Astrocyte of the cerebellum (primary cell): ENCODE measurements at regions not wholly inside any gene's neighbourhood (a gene's known extent, or its start where the extent isn't known, plus 50 kb on each side); places are given as distances from the start of the nearest gene placed in this dataset.

Experiments used
- DNase-seq: peaks from one replicate; pipeline ENCODE4 v3.0.0-alpha.2; 2011; ENCODE audit warnings: low read depth
- H3K4me3 ChIP-seq: 2 replicates; pipeline ENCODE4 v1.5.1; 2011; ENCODE audit warnings: mild to moderate bottlenecking, low read depth, low read length, moderate library complexity
- in situ Hi-C: cut with HindIII; loops from 2 replicates; pipeline ENCODE4 v1.10.0; 2017; ENCODE audit warnings: low sequenced_read_pairs
- TF ChIP-seq, protein P1 (sequence below): IDR thresholded peaks from 2 replicates; pipeline ENCODE4 v1.5.1; 2012; ENCODE audit warnings: low read length, low read depth, moderate library complexity, mild to moderate bottlenecking; ENCODE audit errors: missing control alignments

DNA sequence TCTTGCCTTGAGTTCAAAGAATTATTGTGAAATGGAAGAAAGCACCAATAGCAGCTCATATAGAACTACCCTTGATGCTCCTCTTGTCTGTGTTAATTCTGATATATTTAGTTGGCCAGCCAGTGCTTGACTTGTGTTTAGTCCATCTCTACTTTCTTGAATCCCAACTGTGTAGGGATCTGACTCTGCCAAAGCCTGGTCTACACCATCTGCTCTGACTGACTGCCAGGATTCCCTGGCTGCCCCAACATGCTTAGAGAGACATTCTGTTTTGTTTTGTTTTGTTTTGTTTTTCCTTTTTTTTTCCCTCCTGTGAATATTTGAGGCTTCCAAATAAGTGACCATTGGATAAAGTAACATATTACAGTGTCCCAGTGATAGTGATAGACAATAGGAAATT lies 953.7 kb upstream of the MANEA start:
- DNase-seq, result no peak
- TF ChIP-seq, protein P1, sequence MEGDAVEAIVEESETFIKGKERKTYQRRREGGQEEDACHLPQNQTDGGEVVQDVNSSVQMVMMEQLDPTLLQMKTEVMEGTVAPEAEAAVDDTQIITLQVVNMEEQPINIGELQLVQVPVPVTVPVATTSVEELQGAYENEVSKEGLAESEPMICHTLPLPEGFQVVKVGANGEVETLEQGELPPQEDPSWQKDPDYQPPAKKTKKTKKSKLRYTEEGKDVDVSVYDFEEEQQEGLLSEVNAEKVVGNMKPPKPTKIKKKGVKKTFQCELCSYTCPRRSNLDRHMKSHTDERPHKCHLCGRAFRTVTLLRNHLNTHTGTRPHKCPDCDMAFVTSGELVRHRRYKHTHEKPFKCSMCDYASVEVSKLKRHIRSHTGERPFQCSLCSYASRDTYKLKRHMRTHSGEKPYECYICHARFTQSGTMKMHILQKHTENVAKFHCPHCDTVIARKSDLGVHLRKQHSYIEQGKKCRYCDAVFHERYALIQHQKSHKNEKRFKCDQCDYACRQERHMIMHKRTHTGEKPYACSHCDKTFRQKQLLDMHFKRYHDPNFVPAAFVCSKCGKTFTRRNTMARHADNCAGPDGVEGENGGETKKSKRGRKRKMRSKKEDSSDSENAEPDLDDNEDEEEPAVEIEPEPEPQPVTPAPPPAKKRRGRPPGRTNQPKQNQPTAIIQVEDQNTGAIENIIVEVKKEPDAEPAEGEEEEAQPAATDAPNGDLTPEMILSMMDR, result no peak
- in situ Hi-C loops, result no loop called here

DNA sequence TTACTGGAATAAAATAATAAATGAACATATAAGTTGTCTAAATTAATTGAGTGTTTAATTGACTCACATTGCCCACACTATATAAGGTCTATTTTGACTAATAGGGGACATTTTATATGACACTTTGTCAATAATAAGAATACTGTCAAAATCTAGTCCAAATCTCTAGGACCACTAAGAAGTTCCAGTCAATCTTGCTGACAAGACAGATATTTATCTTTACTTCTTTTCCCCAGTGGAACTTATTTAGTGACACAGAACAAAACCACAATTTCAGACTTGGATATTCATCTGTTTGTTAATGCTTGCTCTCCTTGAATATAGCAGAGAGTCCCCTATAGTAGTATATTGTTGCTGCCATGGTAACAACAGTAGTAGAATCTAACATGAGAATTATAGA lies 954.6 kb upstream of the MANEA start:
- in situ Hi-C loops, result no loop called here
- no peak for DNase-seq
- H3K4me3 ChIP-seq, result no peak overlapping the region
- TF ChIP-seq, protein P1, result no peak

More for the DNA sequence above, 953.7 kb upstream of the MANEA start:
- H3K4me3 ChIP-seq, result no peak overlapping the region

DNA sequence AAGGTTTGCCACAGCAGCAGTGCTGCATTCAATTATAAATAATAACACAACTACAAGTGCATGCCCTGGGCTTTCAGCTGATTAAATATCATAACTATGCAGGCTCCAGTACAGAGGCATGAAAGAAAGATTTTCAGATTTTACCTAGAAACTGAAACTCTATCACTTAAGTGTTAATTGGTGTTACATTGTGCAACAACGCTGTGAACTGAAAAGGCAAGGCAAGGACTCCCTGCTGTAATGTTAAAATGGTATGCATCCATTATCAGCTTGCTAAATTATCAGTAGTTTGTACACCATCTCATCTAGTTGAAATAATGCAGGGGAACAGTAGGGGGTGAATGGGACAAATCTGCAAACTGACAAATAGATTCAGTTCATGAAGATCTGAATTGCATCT lies 976.7 kb upstream of the MANEA start:
- in situ Hi-C loops, result no loop called here
- no peak overlapping the region for H3K4me3 ChIP-seq
- TF ChIP-seq, protein P1, result no peak
- no peak for DNase-seq

DNA sequence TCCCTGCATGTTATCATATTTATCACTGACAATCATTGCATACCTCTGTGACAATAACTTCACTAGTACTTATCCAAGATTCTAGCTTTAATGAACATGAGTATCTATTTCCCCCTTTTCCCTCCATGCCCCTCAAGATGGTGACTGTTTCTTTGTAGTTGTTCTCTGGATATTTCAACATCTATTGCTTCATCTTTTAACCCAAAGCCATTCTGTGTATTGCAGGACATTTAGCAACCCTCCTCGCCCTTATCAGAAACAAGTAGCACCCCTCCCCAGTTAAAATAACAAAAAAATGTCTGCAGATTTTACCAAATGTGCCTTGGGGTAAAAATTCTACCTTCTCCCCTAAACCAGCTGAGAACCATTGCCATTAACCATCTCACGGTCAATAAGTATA lies 979.8 kb upstream of the MANEA start:
- in situ Hi-C loops, result no loop called here
- TF ChIP-seq, protein P1, result no peak
- H3K4me3 ChIP-seq, result no peak overlapping the region
- no peak for DNase-seq

DNA sequence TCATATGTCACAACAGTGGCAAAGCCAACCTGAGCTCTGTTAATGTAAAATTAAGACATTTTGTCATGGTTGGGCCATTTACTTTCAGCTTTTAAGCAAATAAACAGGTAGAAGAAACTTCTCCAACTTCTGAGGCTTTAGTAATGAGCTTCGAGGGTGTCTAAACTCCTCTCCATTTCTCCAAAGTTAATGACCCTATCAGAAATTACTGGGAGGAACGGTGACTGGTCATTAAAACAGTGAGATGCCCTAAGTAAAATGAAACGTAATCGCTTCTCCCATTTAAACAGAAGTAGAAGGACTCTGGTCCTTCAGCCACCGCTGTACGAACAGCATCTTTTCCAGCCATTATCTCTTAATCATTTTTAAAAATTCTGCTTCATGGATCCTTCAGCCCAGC lies 986.9 kb upstream of the MANEA start:
- TF ChIP-seq, protein P1, result no peak
- in situ Hi-C loops, result no loop called here

DNA sequence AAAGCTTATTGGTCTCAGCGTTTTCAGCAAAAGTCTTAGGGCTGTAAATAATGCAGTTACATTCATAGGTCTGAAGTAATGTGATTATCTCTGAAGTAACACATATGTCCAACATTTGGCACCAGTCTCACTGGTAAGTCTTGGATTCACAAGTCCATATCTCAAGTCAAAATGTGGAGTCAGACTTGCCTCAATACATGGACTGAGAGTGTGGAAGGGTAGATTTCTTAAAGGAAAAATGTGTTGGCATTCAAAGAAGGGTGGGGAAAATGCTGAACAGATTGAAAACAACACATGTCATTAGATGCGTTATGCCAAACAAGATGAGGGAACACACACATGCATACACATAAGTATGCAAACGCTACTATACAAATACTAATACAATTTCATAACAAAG lies 989.0 kb upstream of the MANEA start:
- in situ Hi-C loops, result no loop called here

More for the DNA sequence above, 986.9 kb upstream of the MANEA start:
- H3K4me3 ChIP-seq, result no peak overlapping the region
- no peak for DNase-seq

More for the DNA sequence above, 989.0 kb upstream of the MANEA start:
- TF ChIP-seq, protein P1, result no peak
- H3K4me3 ChIP-seq, result no peak overlapping the region
- no peak for DNase-seq
